H1 (cell line): ENCODE measurements at regions not wholly inside any gene's neighbourhood (a gene's known extent, or its start where the extent isn't known, plus 50 kb on each side); places are given as distances from the start of the nearest gene placed in this dataset.

ENCODE experiments used
- CTCF ChIA-PET: fragments of 300-600 bp; sonication (Branson Sonifier 250); formaldehyde crosslinking; loops from one replicate; lab custom pipeline; 2021; ENCODE audit not compliant: partially characterized antibody; lab: Charles Lee
- POLR2A ChIA-PET: fragments of 300-600 bp; sonication (Branson Sonifier 250); formaldehyde crosslinking; loops from one replicate; lab custom pipeline; 2021; ENCODE audit warnings: inconsistent platforms; ENCODE audit not compliant: partially characterized antibody; lab: Charles Lee
- DNase-seq, 2 experiments: peaks; one replicate each; pipeline versions ENCODE4 v3.0.0 to v3.0.0-alpha.2; 2010 to 2022; ENCODE audit warnings: low spot score in 2 of 2, low read depth in 1 of 2, mixed read lengths in 1 of 2
- FAIRE-seq: peaks from 2 replicates; lab custom pipeline; 2011; peaks lifted over from hg19 to GRCh38; lab: Jason Lieb, UNC
- H2AFZ ChIP-seq: 2 replicates; pipeline ENCODE4 v1.8.1; 2012; ENCODE audit warnings: low read length, inconsistent platforms
- H2AK5ac ChIP-seq: 2 replicates; pipeline ENCODE4 v1.6.1; 2013; ENCODE audit warnings: low read depth, low read length
- H2BK120ac ChIP-seq: replicated peaks from 2 replicates; pipeline ENCODE3; 2013; ENCODE audit warnings: low read depth, low read length, inconsistent platforms
- H2BK12ac ChIP-seq: 2 replicates; pipeline ENCODE4 v1.6.1; 2013; ENCODE audit warnings: low read depth, low read length
- H2BK15ac ChIP-seq: 2 replicates; pipeline ENCODE4 v1.6.1; 2013; ENCODE audit warnings: low read length
- H2BK20ac ChIP-seq: 2 replicates; pipeline ENCODE4 v1.6.1; 2013; ENCODE audit warnings: low read length
- H2BK5ac ChIP-seq: 2 replicates; pipeline ENCODE4 v1.6.1; 2013; ENCODE audit warnings: low read depth, low read length
- H3K14ac ChIP-seq: 2 replicates; pipeline ENCODE4 v1.6.1; 2013; ENCODE audit warnings: inconsistent platforms; ENCODE audit not compliant: insufficient read length
- H3K18ac ChIP-seq: 2 replicates; pipeline ENCODE4 v1.6.1; 2013; ENCODE audit warnings: low read length; ENCODE audit errors: extremely low read depth
- H3K23ac ChIP-seq: 2 replicates; pipeline ENCODE4 v1.6.1; 2013; ENCODE audit warnings: inconsistent platforms; ENCODE audit not compliant: insufficient read length
- H3K23me2 ChIP-seq: 2 replicates; pipeline ENCODE4 v1.6.1; 2013; ENCODE audit warnings: low read depth, low read length
- H3K27ac ChIP-seq: 2 replicates; pipeline ENCODE4 v1.6.1; 2011; ENCODE audit warnings: low read depth, low read length, inconsistent platforms
- H3K27me3 ChIP-seq, 4 experiments: replicated peaks in 1 of 4; 1 replicate in 1 of 4; 2 replicates in 3 of 4; pipeline versions ENCODE4 v1.6.1 to v1.8.1; 2011 to 2013; ENCODE audit warnings: low read length in 3 of 4, mild to moderate bottlenecking in 3 of 4, inconsistent platforms in 2 of 4, mixed read lengths in 2 of 4, moderate library complexity in 1 of 4; ENCODE audit not compliant: control insufficient read depth in 3 of 4, insufficient read depth in 3 of 4; ENCODE audit errors: extremely low read depth in 1 of 4
- H3K36me3 ChIP-seq, 4 experiments: 2 replicates each; pipeline versions ENCODE4 v1.6.1 to v1.8.1; 2011 to 2013; ENCODE audit warnings: mild to moderate bottlenecking in 4 of 4, low read length in 3 of 4, moderate library complexity in 2 of 4, control low read depth in 1 of 4, inconsistent platforms in 1 of 4; ENCODE audit not compliant: insufficient read depth in 4 of 4, control insufficient read depth in 2 of 4
- H3K4ac ChIP-seq: replicated peaks from 2 replicates; pipeline ENCODE3; 2013; ENCODE audit warnings: low read length, low read depth, mixed read lengths, inconsistent platforms; ENCODE audit not compliant: insufficient read length
- H3K4me1 ChIP-seq, 4 experiments: replicated peaks in 1 of 4; 1 replicate in 1 of 4; 2 replicates in 3 of 4; pipeline versions ENCODE4 v1.6.1 to v1.8.1; 2011 to 2013; ENCODE audit warnings: low read length in 3 of 4, inconsistent platforms in 2 of 4, mixed read lengths in 1 of 4; ENCODE audit not compliant: insufficient read depth in 4 of 4, control insufficient read depth in 3 of 4
- H3K4me2 ChIP-seq, 2 experiments: 2 replicates each; pipeline versions ENCODE4 v1.6.1 to v1.8.1; 2011 to 2013; ENCODE audit warnings: low read depth in 2 of 2, low read length in 2 of 2, control low read depth in 1 of 2, inconsistent platforms in 1 of 2, mild to moderate bottlenecking in 1 of 2; ENCODE audit not compliant: insufficient read depth in 1 of 2
- H3K4me3 ChIP-seq, 4 experiments: fragments of 200-600, 300-600 bp in 1 of 4; sonication (generic), shearing (Covaris generic), sonication (Bioruptor Twin) in 1 of 4; 2 replicates each; pipeline versions ENCODE4 v1.5.1 to v1.8.1; 2011 to 2016; ENCODE audit warnings: low read length in 4 of 4, low read depth in 3 of 4, control low read depth in 2 of 4, inconsistent platforms in 2 of 4, mild to moderate bottlenecking in 2 of 4, mixed read lengths in 1 of 4, moderate library complexity in 1 of 4; ENCODE audit not compliant: insufficient read depth in 2 of 4; ENCODE audit errors: extremely low read depth in 1 of 4
- H3K56ac ChIP-seq: replicated peaks from 2 replicates; pipeline ENCODE3; 2013; ENCODE audit warnings: low read depth, mild to moderate bottlenecking, mixed read lengths, low read length, inconsistent platforms; ENCODE audit not compliant: insufficient read length
- H3K79me1 ChIP-seq: 2 replicates; pipeline ENCODE4 v1.6.1; 2013; ENCODE audit warnings: low read depth, low read length, control low read depth
- H3K79me2 ChIP-seq, 2 experiments: 2 replicates each; pipeline versions ENCODE4 v1.6.1 to v1.8.1; 2012 to 2013; ENCODE audit warnings: low read length in 2 of 2, mild to moderate bottlenecking in 2 of 2, inconsistent platforms in 1 of 2; ENCODE audit not compliant: insufficient read depth in 2 of 2, control insufficient read depth in 1 of 2
- H3K9ac ChIP-seq, 4 experiments: replicated peaks in 1 of 4; 1 replicate in 1 of 4; 2 replicates in 3 of 4; pipeline versions ENCODE4 v1.6.1 to v1.8.1; 2011 to 2013; ENCODE audit warnings: low read depth in 3 of 4, low read length in 3 of 4, control low read depth in 2 of 4, mild to moderate bottlenecking in 2 of 4, moderate library complexity in 2 of 4, inconsistent platforms in 1 of 4; ENCODE audit errors: extremely low read depth in 1 of 4
- H3K9me3 ChIP-seq, 2 experiments: 2 replicates each; pipeline versions ENCODE4 v1.6.1 to v1.8.1; 2012 to 2013; ENCODE audit warnings: mild to moderate bottlenecking in 2 of 2, moderate library complexity in 2 of 2, control low read depth in 1 of 2, inconsistent platforms in 1 of 2, low read depth in 1 of 2, low read length in 1 of 2, mixed read lengths in 1 of 2; ENCODE audit not compliant: insufficient read depth in 2 of 2
- H4K20me1 ChIP-seq, 2 experiments: replicated peaks in 1 of 2; 2 replicates each; pipeline versions ENCODE3 to v1.8.1; 2011 to 2013; ENCODE audit warnings: inconsistent platforms in 2 of 2, low read length in 2 of 2, mild to moderate bottlenecking in 1 of 2; ENCODE audit not compliant: insufficient read depth in 2 of 2, control insufficient read depth in 1 of 2
- H4K5ac ChIP-seq: 2 replicates; pipeline ENCODE4 v1.6.1; 2013; ENCODE audit warnings: low read length, low read depth, mixed read lengths, inconsistent platforms; ENCODE audit not compliant: insufficient read length
- H4K8ac ChIP-seq: 2 replicates; pipeline ENCODE4 v1.8.0; 2013; ENCODE audit warnings: mild to moderate bottlenecking, moderate library complexity, low read length, inconsistent platforms; ENCODE audit not compliant: insufficient read depth; ENCODE audit errors: extremely low read depth
- H4K91ac ChIP-seq: replicated peaks from 2 replicates; pipeline ENCODE3; 2013; ENCODE audit warnings: low read length, mixed read lengths, inconsistent platforms; ENCODE audit not compliant: insufficient read length
- KDM4A ChIP-seq: IDR thresholded peaks from one replicate; pipeline ENCODE4 v1.7.1; 2012; ENCODE audit warnings: low read depth, mild to moderate bottlenecking, moderate library complexity, low read length, inconsistent platforms; ENCODE audit not compliant: severe bottlenecking
- WGBS, 2 experiments: shearing (Covaris generic) in 1 of 2; methylation state at CpG; one replicate each; pipeline versions ENCODE4 v1.1.6 to v1.1.7; 2013 to 2015; ENCODE audit warnings: low lambda C conversion rate in 2 of 2, mixed read lengths in 2 of 2, inconsistent platforms in 1 of 2, low coverage in 1 of 2, missing lambda C conversion rate in 1 of 2; ENCODE audit not compliant: insufficient replicate concordance in 2 of 2, insufficient coverage in 1 of 2, insufficient read length in 1 of 2; ENCODE audit errors: extremely low coverage in 1 of 2, missing lambda C conversion rate in 1 of 2; 5-methylcytosine and 5-hydroxymethylcytosine counted together

- Histone ChIP-seq H2BK5ac (no peak overlapping the region), H3K23me2 (no peaks in the 10 kb centered on the region), H2BK12ac (no peak overlapping the region), H2BK120ac (no peak overlapping the region), H3K23ac (no peak overlapping the region), H3K56ac (no peak overlapping the region), H2BK20ac (no peak overlapping the region), H3K36me3 (no peaks in the 10 kb centered on the region), H3K4me1 (peaks cover 0 to 4% (median 0%) of the 10 kb centered on the region in 4 experiments; a peak in 2 of 7 replicates), H3K27me3 (no peaks in the 10 kb centered on the region), H2AFZ (no peak overlapping the region), H3K14ac (no peak overlapping the region), H4K5ac (no peak overlapping the region), H3K9ac (no peak overlapping the region), H3K27ac (no peak overlapping the region), H3K18ac (no peak overlapping the region), H3K4ac (no peak overlapping the region), H4K20me1 (no peaks in the 10 kb centered on the region), H4K91ac (no peak overlapping the region), H3K4me2 (no peak overlapping the region), H2AK5ac (no peak overlapping the region), H3K9me3 (no peaks in the 10 kb centered on the region), H4K8ac (no peak overlapping the region), H3K79me1 (no peaks in the 10 kb centered on the region), H2BK15ac (no peak overlapping the region), H3K79me2 (no peaks in the 10 kb centered on the region), H3K4me3 (no peak overlapping the region)
- WGBS, 2 experiments: 92% methylated on average over 3 of the region's 3 CpGs; no CpG with 5 or more reads in 1 of the 2 experiments
- FAIRE-seq (no peak), DNase-seq (no peak)
- POLR2A ChIA-PET: no interaction called here
- no peak for TF ChIP-seq KDM4A
- CTCF ChIA-PET: interaction anchor here (0.7 to 1.1 kb wide), 2 partner anchors 7 to 34 kb away, joined by 3 read pairs; no protein-coding TSS in a partner anchor
These were observed 72.7 kb upstream of the MYOCD start for GRCh38 chr17:12592941-12593340.
